SK-N-MC (cell line): ENCODE measurements at regions not wholly inside any gene's neighbourhood (a gene's known extent, or its start where the extent isn't known, plus 50 kb on each side); places are given as distances from the start of the nearest gene placed in this dataset.

Experiments
- DNase-seq: peaks from one replicate; pipeline ENCODE4 v3.0.0-alpha.2; 2011; ENCODE audit warnings: low read depth, low spot score
- H3K27ac ChIP-seq: fragments of 200-600 bp; sonication (generic); 2 replicates; pipeline ENCODE4 v1.5.1; 2016; ENCODE audit warnings: mixed run types
- H3K36me3 ChIP-seq: fragments of 200-600 bp; sonication (generic); 2 replicates; pipeline ENCODE4 v1.6.1; 2017; ENCODE audit warnings: antibody characterized with exemption, low read length, mixed read lengths; ENCODE audit not compliant: insufficient read depth
- H3K4me3 ChIP-seq: fragments of 200-600 bp; sonication (generic); 2 replicates; pipeline ENCODE4 v1.5.1; 2016
- H3K9ac ChIP-seq: fragments of 200-600 bp; sonication (generic); 2 replicates; pipeline ENCODE4 v1.8.0; 2017; ENCODE audit warnings: mixed run types, mixed read lengths; ENCODE audit not compliant: insufficient read length
- H3K9me3 ChIP-seq: fragments of 200-600 bp; sonication (generic); 2 replicates; pipeline ENCODE4 v1.6.1; 2017; ENCODE audit warnings: low read depth, mild to moderate bottlenecking, antibody characterized with exemption, low read length, moderate library complexity, mixed read lengths
- EZH2 ChIP-seq: fragments of 200-600 bp; sonication (generic); IDR thresholded peaks from one replicate; pipeline ENCODE4 v1.6.1; 2017; ENCODE audit warnings: antibody characterized with exemption
- FOXP2 ChIP-seq: optimal IDR thresholded peaks from 2 replicates; pipeline ENCODE3; 2011; ENCODE audit warnings: mild to moderate bottlenecking, moderate library complexity; ENCODE audit not compliant: insufficient read depth; ENCODE audit errors: extremely low read length, control extremely low read depth
- POLR2AphosphoS5 ChIP-seq: IDR thresholded peaks from 2 replicates; pipeline ENCODE4 v1.6.1; 2012; ENCODE audit warnings: mild to moderate bottlenecking, low read depth, low read length, borderline replicate concordance

DNA sequence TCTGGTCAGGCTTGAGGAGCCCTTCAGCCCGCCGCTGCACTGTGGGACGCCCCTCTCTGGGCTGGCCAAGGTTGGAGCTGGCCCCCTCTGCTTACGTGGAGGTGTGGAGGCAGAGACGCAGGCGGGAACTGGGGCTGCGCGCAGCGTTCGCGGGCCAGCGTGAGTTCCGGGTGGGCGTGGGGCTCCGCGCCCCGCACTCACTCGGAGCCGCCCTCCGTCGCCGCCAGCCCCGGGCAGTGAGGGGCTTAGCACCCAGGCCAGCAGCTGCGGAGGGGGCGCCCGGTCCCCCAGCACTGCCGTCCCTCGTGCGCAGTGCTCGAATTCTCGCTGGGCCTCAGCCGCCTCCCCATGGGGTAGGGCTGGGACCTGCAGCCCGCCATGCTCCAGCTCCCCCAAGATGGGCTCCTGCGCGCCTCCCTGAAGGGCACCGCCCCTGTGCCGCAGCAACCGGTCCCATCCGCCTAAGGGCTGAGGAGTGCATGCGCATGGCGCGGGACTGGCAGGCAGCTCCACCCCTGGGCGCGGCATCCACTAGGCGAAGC, 695.9 kb downstream of the EPHA7 start:
- TF ChIP-seq POLR2AphosphoS5 (no peak), FOXP2 (no peak), EZH2 (no peak)
- no peak overlapping the region for H3K4me3 ChIP-seq
- no peaks in the 10 kb centered on the region for H3K36me3 ChIP-seq
- H3K27ac ChIP-seq, result no peak overlapping the region
- DNase-seq, result no peak
- no peaks in the 10 kb centered on the region for H3K9me3 ChIP-seq
- H3K9ac ChIP-seq, result no peak overlapping the region

DNA sequence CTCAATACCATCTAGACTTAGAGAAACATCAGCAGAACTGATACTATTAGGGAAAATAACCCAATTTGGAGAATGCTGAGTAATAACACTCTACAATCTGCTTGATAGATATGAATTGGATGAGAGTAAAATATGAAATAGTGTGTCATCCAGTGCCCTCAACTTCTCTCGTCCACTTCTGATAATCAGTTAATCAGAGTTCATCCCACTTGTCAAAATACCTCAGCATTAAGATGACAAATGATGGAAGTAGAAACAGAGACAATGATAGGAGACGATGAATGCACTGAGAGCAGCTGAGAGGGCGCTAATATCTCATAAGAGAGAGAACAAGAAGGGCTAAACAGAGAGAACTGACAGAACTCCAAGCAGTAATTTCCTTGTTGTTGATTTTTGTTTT, 699.6 kb downstream of the EPHA7 start:
- H3K4me3 ChIP-seq, result no peak overlapping the region
- TF ChIP-seq FOXP2, result no peak
- no peak for TF ChIP-seq EZH2
- no peak for TF ChIP-seq POLR2AphosphoS5
- no peaks in the 10 kb centered on the region for H3K9me3 ChIP-seq
- H3K27ac ChIP-seq, result no peak overlapping the region
- DNase-seq, result no peak
- no peaks in the 10 kb centered on the region for H3K36me3 ChIP-seq
- H3K9ac ChIP-seq, result no peak overlapping the region

DNA sequence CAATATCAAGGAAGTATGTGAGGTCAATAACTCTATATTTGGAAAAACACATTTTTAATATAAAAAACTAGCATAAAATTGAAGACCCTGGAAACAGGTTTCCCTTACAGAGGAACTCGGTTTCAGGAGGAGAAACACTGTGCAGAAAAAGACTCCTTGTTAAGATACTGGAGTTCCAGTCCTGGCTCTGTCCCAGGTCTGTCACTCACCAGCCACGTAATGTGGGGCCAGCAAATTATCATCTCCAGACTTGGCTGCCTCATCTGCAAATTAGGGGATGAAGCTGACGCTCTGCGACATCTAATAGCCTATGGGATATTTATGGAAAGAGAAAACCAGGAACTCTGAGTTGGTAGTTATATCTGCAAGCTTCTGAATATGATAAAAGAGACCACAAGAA, 702.7 kb downstream of the EPHA7 start:
- TF ChIP-seq EZH2 (no peak), POLR2AphosphoS5 (no peak), FOXP2 (no peak)

DNA sequence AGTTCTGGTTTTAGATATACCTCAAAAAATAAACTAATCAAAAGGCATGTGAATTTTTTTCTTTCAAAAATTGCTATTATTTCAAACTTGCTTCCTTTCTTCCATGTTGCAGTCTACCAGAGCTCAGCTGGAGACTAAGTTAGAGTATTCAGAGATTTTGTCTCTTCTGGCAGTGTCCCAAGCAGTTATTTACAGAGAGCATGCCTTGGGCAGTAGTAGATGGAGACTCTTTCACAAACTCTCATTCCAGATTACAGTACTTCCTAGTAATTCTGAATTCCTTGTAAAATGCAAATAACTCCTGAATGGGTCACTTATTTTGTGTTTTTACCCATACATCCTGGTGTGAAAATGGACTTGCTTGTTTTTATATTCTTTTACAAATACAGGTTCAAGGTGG, 703.4 kb downstream of the EPHA7 start:
- DNase-seq, result peak; percentile 66

More for the DNA sequence above, 702.7 kb downstream of the EPHA7 start:
- DNase-seq, result no peak
- H3K4me3 ChIP-seq, result no peak overlapping the region
- H3K9ac ChIP-seq, result no peak overlapping the region
- no peaks in the 10 kb centered on the region for H3K9me3 ChIP-seq
- H3K27ac ChIP-seq, result peak overlapping the region; percentile 37; the same call in 1 of the 2 replicates
- H3K36me3 ChIP-seq, result no peaks in the 10 kb centered on the region

DNA sequence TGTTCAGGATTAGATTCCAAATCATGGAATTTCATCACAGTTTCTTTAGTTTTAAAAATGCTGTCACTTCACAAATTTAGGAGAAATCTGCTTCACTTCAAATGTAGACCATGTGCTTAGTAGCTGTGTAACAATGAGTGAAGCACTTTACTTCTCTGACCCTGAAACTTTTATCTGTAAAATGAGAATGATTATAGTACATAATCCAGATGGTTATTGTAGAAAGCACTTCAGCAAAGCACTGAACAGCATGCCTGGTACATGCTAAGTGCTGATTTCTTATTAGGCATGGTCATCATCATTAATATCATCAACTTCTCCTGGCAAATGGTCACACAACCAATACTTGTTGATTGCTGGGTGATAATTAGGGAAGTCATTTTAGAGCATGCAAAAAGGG, 705.0 kb downstream of the EPHA7 start:
- Histone ChIP-seq H3K36me3 (no peaks in the 10 kb centered on the region), H3K4me3 (no peak overlapping the region), H3K9me3 (no peaks in the 10 kb centered on the region), H3K27ac (no peak overlapping the region), H3K9ac (no peak overlapping the region)
- no peak for DNase-seq
- TF ChIP-seq POLR2AphosphoS5 (no peak), EZH2 (no peak), FOXP2 (no peak)

More for the DNA sequence above, 703.4 kb downstream of the EPHA7 start:
- no peak overlapping the region for H3K9ac ChIP-seq
- H3K9me3 ChIP-seq, result no peaks in the 10 kb centered on the region
- 0 out of 2 replicates have a peak overlapping the region, but pooled peaks have one; percentile 20 for H3K4me3 ChIP-seq
- peak overlapping the region; percentile 82 for H3K27ac ChIP-seq
- TF ChIP-seq FOXP2 (no peak), POLR2AphosphoS5 (no peak), EZH2 (no peak)
- no peaks in the 10 kb centered on the region for H3K36me3 ChIP-seq

DNA sequence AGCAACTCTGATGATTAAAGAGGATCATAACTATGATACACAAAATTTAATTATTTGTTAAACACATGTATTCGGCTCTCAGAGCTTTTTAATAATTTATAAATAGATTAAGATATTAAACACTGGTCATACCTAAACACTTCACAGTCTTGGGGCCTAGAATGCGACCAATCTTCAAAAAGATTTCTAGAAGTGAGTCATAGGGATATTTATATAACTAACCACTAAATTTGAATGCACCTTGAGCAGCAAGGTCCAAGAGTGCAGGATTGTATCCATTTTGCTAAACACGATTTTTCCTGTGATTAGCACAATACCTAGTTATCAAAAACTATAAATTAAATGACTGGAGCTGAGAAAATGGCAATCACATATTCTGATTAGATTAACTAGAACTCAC, 709.3 kb downstream of the EPHA7 start:
- TF ChIP-seq POLR2AphosphoS5 (no peak), EZH2 (no peak), FOXP2 (no peak)
- no peaks in the 10 kb centered on the region for H3K9me3 ChIP-seq
- H3K27ac ChIP-seq, result no peak overlapping the region
- no peaks in the 10 kb centered on the region for H3K36me3 ChIP-seq
- DNase-seq, result no peak
- no peak overlapping the region for H3K9ac ChIP-seq
- H3K4me3 ChIP-seq, result no peak overlapping the region

DNA sequence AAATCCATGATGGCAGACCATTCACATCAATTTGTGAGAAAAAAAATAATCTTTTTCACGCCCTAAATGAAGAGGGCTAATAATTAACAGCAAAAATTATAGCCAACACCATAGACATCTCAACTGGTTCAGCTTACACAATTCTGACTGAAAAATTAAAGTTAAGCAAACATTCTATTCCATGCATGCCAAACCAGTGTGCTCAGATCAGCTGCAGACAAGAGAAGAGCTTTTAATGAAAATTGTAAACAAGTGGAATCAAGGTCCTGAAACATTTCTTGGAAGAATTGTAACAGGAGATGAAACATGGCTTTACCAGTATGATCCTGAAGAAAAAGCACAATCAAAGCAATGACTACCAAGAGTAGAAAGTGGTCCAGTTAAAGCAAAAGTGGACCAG, 710.4 kb downstream of the EPHA7 start:
- TF ChIP-seq FOXP2 (no peak), EZH2 (no peak), POLR2AphosphoS5 (no peak)
- DNase-seq, result no peak
- H3K4me3 ChIP-seq, result no peak overlapping the region
- H3K9me3 ChIP-seq, result no peaks in the 10 kb centered on the region
- no peak overlapping the region for H3K27ac ChIP-seq
- no peak overlapping the region for H3K9ac ChIP-seq
- no peaks in the 10 kb centered on the region for H3K36me3 ChIP-seq

DNA sequence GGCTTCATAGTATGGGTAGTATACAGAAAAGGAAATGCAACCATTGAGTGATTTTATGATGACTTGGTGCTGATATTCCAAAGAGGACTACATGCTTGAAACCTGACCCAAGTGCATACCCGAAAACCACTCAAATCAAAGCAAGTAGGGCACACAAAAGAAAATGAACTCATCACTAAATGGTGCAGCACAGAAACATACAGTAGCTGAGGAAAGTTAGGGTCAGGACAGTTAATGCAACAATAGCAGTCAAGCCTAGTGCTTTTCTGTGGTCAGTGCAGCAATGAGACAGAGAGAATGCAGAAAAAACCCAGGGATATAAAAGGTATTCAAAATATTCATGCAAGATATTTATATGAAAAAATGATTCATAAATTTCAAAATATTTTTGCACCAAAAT, 711.1 kb downstream of the EPHA7 start:
- TF ChIP-seq POLR2AphosphoS5, result no peak
- no peak for TF ChIP-seq FOXP2
- no peak for TF ChIP-seq EZH2
- H3K27ac ChIP-seq, result no peak overlapping the region
- H3K9me3 ChIP-seq, result no peaks in the 10 kb centered on the region
- DNase-seq, result no peak
- no peaks in the 10 kb centered on the region for H3K36me3 ChIP-seq
- no peak overlapping the region for H3K9ac ChIP-seq
- H3K4me3 ChIP-seq, result no peak overlapping the region

DNA sequence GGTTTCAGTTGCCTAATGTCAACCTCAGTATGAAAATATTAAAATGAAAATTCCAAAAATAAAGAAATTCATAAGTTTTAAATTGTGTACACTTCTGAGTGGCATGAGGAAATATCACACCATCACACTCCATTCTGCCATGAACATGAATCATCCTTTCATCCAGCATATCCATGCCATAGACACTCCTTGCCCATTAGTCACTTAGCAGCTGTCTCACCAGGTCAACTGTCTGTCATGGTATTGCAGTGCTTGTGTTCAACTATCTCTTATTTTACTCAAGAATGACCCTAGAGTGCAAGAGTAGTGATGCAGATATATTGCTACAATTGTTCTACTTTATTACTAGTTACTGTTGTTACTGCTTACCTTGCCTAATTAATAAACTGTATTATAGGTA, 712.4 kb downstream of the EPHA7 start:
- TF ChIP-seq POLR2AphosphoS5, result no peak
- no peak for TF ChIP-seq FOXP2
- no peak for TF ChIP-seq EZH2
- no peaks in the 10 kb centered on the region for H3K36me3 ChIP-seq
- no peak overlapping the region for H3K27ac ChIP-seq
- DNase-seq, result no peak
- no peak overlapping the region for H3K4me3 ChIP-seq
- no peaks in the 10 kb centered on the region for H3K9me3 ChIP-seq
- no peak overlapping the region for H3K9ac ChIP-seq
